ENCODE measurements at regions not wholly inside any gene's neighbourhood (a gene's known extent, or its start where the extent isn't known, plus 50 kb on each side); places are given as distances from the start of the nearest gene placed in this dataset.

GRCh38 chr5:74546796-74547195, 93.7 kb downstream of the ENC1 start (continued):
- TF ChIP-seq CHD7 (IDR thresholded peaks at IDR 0.05; ENCODE audit: insufficient replicate concordance, low read length) = no peak
- no peak for TF ChIP-seq NRF1 (IDR thresholded peaks at IDR 0.05; ENCODE audit: low read depth, low read length)
- no peak for TF ChIP-seq RNF2 (IDR thresholded peaks at IDR 0.05; ENCODE audit: borderline replicate concordance, low read depth, low read length, missing control alignments, poor library complexity, severe bottlenecking)
- no peak for TF ChIP-seq TAF1 (IDR thresholded peaks at IDR 0.05; ENCODE audit: low read depth, low read length)
- no peak for TF ChIP-seq E2F6 (IDR thresholded peaks at IDR 0.05)
- TF ChIP-seq CEBPB (IDR thresholded peaks at IDR 0.05; ENCODE audit: low read depth, low read length) = no peak
- no peak for TF ChIP-seq CTBP2 (IDR thresholded peaks at IDR 0.05; ENCODE audit: borderline replicate concordance, insufficient read depth, insufficient read length, low read length)
- no peak for TF ChIP-seq SP4 (IDR thresholded peaks at IDR 0.05; ENCODE audit: low read length)
- no peak for TF ChIP-seq TEAD4 (IDR thresholded peaks at IDR 0.05; ENCODE audit: low read depth, low read length)
- TF ChIP-seq SUZ12 (IDR thresholded peaks at IDR 0.05; ENCODE audit: low read length) = no peak
